ENCODE measurements at regions not wholly inside any gene's neighbourhood (a gene's known extent, or its start where the extent isn't known, plus 50 kb on each side); places are given as distances from the start of the nearest gene placed in this dataset.

- TF ChIP-seq SPI1 (IDR thresholded peaks at IDR 0.05; ENCODE audit: low read depth, low read length) (no peak), POLR2AphosphoS5 (IDR thresholded peaks at IDR 0.05; ENCODE audit: low read depth, low read length) (no peak), POLR2A (IDR thresholded peaks at IDR 0.05; ENCODE audit: low read depth, low read length) (no peak), POU2F2 (IDR thresholded peaks at IDR 0.05; ENCODE audit: low read depth, low read length) (no peak)
These were observed 145.6 kb upstream of the TMTC1 start for GRCh38 chr12:29929295-29929694.

Data from GM12891 (cell line).